ENCODE measurements at regions not wholly inside any gene's neighbourhood (a gene's known extent, or its start where the extent isn't known, plus 50 kb on each side); places are given as distances from the start of the nearest gene placed in this dataset.

DNA sequence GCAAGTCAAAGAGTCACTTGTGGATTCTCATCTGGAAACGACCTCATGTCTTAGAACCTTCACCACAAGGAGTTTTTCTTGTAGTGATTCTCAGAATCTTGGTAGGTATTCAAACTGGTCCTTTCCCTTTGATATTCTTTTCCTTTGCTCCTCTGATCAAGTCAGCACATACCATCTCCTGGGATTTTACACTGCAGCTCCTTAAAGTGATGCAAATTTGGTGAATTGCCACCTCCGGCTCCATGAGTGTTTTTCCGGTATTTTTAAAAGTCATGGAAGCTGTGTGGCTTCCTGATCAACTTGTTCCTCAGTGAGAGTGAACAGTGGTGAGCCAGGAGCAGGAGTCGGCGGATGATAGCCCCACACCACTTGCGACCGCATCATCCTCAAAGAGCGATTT lies 182.1 kb upstream of the DAB1 start (continued):
- TF ChIP-seq, protein P1, sequence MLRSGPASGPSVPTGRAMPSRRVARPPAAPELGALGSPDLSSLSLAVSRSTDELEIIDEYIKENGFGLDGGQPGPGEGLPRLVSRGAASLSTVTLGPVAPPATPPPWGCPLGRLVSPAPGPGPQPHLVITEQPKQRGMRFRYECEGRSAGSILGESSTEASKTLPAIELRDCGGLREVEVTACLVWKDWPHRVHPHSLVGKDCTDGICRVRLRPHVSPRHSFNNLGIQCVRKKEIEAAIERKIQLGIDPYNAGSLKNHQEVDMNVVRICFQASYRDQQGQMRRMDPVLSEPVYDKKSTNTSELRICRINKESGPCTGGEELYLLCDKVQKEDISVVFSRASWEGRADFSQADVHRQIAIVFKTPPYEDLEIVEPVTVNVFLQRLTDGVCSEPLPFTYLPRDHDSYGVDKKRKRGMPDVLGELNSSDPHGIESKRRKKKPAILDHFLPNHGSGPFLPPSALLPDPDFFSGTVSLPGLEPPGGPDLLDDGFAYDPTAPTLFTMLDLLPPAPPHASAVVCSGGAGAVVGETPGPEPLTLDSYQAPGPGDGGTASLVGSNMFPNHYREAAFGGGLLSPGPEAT (IDR thresholded peaks at IDR 0.05; ENCODE audit: low read depth), result no peak
- no peak for TF ChIP-seq CBX5 (IDR thresholded peaks at IDR 0.05; ENCODE audit: low read depth)
- TF ChIP-seq, protein P2, sequence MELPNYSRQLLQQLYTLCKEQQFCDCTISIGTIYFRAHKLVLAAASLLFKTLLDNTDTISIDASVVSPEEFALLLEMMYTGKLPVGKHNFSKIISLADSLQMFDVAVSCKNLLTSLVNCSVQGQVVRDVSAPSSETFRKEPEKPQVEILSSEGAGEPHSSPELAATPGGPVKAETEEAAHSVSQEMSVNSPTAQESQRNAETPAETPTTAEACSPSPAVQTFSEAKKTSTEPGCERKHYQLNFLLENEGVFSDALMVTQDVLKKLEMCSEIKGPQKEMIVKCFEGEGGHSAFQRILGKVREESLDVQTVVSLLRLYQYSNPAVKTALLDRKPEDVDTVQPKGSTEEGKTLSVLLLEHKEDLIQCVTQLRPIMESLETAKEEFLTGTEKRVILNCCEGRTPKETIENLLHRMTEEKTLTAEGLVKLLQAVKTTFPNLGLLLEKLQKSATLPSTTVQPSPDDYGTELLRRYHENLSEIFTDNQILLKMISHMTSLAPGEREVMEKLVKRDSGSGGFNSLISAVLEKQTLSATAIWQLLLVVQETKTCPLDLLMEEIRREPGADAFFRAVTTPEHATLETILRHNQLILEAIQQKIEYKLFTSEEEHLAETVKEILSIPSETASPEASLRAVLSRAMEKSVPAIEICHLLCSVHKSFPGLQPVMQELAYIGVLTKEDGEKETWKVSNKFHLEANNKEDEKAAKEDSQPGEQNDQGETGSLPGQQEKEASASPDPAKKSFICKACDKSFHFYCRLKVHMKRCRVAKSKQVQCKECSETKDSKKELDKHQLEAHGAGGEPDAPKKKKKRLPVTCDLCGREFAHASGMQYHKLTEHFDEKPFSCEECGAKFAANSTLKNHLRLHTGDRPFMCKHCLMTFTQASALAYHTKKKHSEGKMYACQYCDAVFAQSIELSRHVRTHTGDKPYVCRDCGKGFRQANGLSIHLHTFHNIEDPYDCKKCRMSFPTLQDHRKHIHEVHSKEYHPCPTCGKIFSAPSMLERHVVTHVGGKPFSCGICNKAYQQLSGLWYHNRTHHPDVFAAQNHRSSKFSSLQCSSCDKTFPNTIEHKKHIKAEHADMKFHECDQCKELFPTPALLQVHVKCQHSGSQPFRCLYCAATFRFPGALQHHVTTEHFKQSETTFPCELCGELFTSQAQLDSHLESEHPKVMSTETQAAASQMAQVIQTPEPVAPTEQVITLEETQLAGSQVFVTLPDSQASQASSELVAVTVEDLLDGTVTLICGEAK (IDR thresholded peaks at IDR 0.05; ENCODE audit: borderline replicate concordance), result no peak
- no peak for TF ChIP-seq NFYB (IDR thresholded peaks at IDR 0.05; ENCODE audit: insufficient read depth, low read depth, low read length)
- no peak for TF ChIP-seq SUPT20H (IDR thresholded peaks at IDR 0.05; ENCODE audit: borderline replicate concordance, control insufficient read depth, low read depth, low read length)
- TF ChIP-seq, protein P3, sequence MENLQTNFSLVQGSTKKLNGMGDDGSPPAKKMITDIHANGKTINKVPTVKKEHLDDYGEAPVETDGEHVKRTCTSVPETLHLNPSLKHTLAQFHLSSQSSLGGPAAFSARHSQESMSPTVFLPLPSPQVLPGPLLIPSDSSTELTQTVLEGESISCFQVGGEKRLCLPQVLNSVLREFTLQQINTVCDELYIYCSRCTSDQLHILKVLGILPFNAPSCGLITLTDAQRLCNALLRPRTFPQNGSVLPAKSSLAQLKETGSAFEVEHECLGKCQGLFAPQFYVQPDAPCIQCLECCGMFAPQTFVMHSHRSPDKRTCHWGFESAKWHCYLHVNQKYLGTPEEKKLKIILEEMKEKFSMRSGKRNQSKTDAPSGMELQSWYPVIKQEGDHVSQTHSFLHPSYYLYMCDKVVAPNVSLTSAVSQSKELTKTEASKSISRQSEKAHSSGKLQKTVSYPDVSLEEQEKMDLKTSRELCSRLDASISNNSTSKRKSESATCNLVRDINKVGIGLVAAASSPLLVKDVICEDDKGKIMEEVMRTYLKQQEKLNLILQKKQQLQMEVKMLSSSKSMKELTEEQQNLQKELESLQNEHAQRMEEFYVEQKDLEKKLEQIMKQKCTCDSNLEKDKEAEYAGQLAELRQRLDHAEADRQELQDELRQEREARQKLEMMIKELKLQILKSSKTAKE (IDR thresholded peaks at IDR 0.05; ENCODE audit: low read depth, poor library complexity, severe bottlenecking), result no peak
- TF ChIP-seq, protein P4, sequence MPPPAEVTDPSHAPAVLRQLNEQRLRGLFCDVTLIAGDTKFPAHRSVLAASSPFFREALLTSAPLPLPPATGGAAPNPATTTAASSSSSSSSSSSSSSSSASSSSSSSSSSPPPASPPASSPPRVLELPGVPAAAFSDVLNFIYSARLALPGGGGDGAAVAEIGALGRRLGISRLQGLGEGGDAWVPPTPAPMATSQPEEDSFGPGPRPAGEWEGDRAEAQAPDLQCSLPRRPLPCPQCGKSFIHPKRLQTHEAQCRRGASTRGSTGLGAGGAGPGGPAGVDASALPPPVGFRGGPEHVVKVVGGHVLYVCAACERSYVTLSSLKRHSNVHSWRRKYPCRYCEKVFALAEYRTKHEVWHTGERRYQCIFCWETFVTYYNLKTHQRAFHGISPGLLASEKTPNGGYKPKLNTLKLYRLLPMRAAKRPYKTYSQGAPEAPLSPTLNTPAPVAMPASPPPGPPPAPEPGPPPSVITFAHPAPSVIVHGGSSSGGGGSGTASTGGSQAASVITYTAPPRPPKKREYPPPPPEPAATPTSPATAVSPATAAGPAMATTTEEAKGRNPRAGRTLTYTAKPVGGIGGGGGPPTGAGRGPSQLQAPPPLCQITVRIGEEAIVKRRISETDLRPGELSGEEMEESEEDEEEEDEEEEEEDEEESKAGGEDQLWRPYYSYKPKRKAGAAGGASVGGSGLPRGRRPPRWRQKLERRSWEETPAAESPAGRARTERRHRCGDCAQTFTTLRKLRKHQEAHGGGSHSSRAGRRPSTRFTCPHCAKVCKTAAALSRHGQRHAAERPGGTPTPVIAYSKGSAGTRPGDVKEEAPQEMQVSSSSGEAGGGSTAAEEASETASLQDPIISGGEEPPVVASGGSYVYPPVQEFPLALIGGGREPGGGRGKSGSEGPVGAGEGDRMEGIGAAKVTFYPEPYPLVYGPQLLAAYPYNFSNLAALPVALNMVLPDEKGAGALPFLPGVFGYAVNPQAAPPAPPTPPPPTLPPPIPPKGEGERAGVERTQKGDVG (CRISPR knock-in tag; IDR thresholded peaks at IDR 0.05), result no peak
- no peak for TF ChIP-seq ETV6 (conservative IDR thresholded peaks at IDR 0.05 in 1 of 2, IDR thresholded peaks at IDR 0.05 in 1 of 2; ENCODE audit: borderline replicate concordance in 1 of 2, low read depth in 1 of 2)

Measured in GM12878 (cell line).